HG02885 (cell line): ENCODE measurements at regions not wholly inside any gene's neighbourhood (a gene's known extent, or its start where the extent isn't known, plus 50 kb on each side); places are given as distances from the start of the nearest gene placed in this dataset.
"Not testable (repeated sequence)": the region's sequence is repeated elsewhere in the genome, so short reads cannot be mapped to it uniquely, and the experiment has no call there.

Experiments
- ATAC-seq: cut with Tn5 transposase; IDR thresholded peaks from one replicate; pipeline ENCODE4 v1.9.1; 2021; ENCODE audit warnings: mild to moderate bottlenecking; ENCODE audit not compliant: unreplicated experiment, poor library complexity

DNA sequence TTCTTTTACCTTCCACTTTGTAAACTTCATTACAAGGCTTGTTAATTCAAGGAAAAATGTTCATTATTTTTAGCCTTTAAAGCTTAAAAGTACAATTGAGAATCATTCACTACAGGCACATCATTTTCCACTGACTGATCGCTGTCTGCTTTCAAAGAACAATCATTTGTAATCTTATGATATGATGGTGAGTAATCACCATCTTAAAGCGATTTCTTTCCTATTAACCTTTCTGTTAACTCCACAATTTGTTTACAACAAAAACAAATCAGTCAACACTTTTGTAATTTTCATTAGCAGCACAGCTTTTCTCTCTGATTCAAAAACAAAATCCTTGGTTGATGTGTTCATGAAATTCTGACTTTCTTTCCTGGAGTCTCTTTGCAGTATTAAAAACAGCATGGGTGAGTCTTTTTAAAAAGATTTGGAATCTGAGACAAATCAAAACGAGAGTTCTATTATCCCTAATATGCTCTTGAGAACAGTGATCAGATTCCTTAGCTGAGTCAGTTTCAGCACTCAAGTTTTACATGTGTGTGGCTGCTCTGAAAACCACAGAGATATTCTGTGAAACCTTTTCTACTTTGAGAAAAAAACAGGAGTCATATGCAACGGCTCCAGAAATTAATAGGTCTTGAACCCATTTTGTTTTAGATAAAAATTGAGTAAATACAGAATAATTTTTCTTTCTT, 145.8 kb upstream of the TMPRSS15 start:
- ATAC-seq = no peak

GRCh38 chr21:18550361-18550760, 146.8 kb upstream of the TMPRSS15 start:
- no peak for ATAC-seq

GRCh38 chr21:18553786-18554185, 150.2 kb upstream of the TMPRSS15 start:
- no peak for ATAC-seq

GRCh38 chr21:18567770-18568169, 164.2 kb upstream of the TMPRSS15 start:
- ATAC-seq = not testable (repeated sequence)

GRCh38 chr21:18588001-18588662, 184.5 kb upstream of the TMPRSS15 start:
- no peak for ATAC-seq

GRCh38 chr21:18601146-18601545, 197.6 kb upstream of the TMPRSS15 start:
- ATAC-seq = no peak

DNA sequence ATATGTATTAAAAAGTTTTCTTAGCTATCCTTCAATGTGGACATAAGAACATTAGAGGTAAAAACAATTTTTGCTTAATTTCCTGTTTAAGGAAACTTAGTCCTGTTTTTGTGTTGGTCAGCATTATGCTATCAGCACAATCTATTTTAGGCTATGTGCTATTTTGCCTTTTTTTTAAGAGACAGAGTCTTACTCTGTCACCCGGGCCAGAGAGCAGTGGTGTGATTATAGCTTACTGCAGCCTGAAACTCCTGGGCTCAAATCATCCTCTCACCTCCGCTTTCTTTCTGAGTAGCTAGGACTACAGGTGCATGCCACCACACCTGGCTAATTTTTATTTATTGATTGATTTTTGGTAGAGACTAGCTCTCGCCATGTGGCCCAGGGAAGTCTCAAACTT, 199.1 kb upstream of the TMPRSS15 start:
- ATAC-seq = no peak

- ATAC-seq = no peak
These were observed 199.7 kb upstream of the TMPRSS15 start for GRCh38 chr21:18603261-18603660.

- no peak for ATAC-seq
These were observed 200.4 kb upstream of the TMPRSS15 start for GRCh38 chr21:18603980-18604379.

- no peak for ATAC-seq
These were observed 204.6 kb upstream of the TMPRSS15 start for GRCh38 chr21:18608226-18608625.

DNA sequence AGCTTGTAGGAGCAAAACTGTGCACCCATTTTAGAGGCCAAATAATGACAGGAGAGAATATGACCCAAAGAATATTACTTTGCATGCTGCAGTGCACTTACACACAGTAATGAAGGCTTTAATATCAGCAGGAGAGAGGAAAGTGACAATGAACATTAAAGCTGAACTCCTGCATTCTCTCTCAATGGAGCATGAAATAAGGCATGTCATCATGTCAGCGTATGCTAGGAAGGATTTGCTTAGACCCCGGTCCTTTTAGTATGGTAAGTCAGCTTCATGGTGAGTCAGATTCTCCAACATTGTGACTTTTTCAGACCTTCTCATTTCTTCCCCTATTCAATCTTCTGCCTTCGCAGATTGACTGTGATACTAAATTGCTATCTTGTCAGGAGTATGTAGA, 210.7 kb upstream of the TMPRSS15 start:
- ATAC-seq = no peak

GRCh38 chr21:18617291-18617690, 213.7 kb upstream of the TMPRSS15 start:
- no peak for ATAC-seq

DNA sequence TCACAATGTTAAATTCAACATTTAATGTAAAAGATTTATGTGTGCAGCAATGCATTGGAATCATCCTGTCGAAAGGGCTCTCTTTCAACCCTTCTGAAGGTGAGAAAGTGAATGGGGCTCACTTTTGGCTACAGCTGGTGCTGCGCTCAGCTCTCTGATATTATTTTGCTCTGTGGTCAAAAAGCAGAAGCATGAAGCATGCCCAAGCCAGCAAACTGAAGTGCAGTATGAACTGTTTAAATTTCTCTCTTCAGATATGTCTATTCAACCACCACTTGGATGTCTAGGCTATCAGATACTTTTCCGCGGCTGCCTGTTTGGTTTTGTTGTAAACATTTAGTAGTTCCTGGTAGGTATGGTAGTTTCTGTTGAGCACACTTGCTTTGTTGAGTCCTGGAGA, 216.9 kb upstream of the TMPRSS15 start:
- no peak for ATAC-seq

DNA sequence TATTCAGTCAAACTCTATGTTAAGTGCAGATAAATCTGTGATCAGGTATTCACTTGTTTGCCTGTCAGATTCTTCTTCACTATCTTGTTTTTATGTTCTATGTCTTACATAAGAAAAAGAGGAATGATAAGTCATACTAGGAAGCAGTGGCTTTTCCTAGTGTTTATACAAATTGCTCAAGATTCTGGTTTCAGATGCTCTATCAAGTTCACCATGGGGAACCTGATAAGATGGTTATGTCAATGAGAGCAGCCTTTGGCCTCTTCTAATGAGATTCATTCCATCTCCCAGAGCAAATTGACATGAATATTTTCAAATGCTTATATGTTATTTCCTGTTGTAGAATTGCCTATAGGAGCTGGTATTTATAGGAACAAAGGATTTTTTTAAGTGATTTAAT, 218.8 kb upstream of the TMPRSS15 start:
- no peak for ATAC-seq

GRCh38 chr21:18630446-18630845, 226.9 kb upstream of the TMPRSS15 start:
- ATAC-seq = no peak

- ATAC-seq = no peak
These were observed 233.3 kb upstream of the TMPRSS15 start for GRCh38 chr21:18636897-18637296.

GRCh38 chr21:18646116-18646515, 242.5 kb upstream of the TMPRSS15 start:
- no peak for ATAC-seq

- no peak for ATAC-seq
These were observed 252.3 kb upstream of the TMPRSS15 start for GRCh38 chr21:18655931-18656330.

GRCh38 chr21:18661842-18662241, 258.3 kb upstream of the TMPRSS15 start:
- no peak for ATAC-seq

DNA sequence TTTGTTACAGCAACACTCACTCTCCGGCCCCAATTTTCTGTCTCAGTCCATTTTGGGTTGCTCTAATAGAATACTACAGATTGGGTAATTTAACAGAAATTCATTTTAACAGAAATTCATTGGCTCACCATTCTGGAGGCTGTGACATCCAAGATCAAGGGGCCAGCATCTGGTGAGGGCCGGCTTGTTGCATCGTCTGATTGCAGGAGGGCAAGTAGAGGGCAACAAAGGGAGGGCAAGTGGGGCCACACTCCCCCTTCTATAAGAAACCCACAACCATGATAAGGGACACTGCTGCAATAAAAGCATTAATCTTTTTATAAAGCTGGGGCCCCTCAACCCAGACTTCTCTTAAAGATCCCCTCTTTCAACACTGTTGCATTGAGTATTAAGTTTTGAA, 260.1 kb upstream of the TMPRSS15 start:
- no peak for ATAC-seq

GRCh38 chr21:18666725-18667124, 263.1 kb upstream of the TMPRSS15 start:
- ATAC-seq = no peak

DNA sequence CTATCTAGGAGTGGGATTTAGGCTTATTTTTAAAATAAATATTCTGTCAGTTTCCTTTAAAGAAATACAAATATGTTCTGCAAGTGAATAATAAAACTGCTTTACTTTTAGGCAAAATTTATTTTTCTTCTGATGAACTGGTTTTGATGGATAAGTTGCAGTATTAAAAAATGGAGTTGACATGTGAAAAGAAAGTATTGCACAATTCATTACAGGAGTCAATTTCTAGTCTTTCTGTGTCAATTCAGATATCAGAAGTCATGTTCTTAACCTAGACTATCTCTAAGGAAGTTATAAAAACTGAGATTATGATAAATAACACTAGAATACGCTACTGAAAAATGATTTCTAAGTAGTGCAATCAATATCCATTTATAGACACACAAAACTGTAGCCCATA, 270.2 kb upstream of the TMPRSS15 start:
- no peak for ATAC-seq
